Left ventricle myocardium inferior (tissue), 1 donor: ENCODE measurements at regions not wholly inside any gene's neighbourhood (a gene's known extent, or its start where the extent isn't known, plus 50 kb on each side); places are given as distances from the start of the nearest gene placed in this dataset.

Source experiments
- DNase-seq: peaks from one replicate; pipeline ENCODE4 v3.0.0-alpha.2; 2020
- H3K27ac ChIP-seq: fragments of 200-600 bp; replicated peaks from 2 replicates; pipeline ENCODE4 v1.8.0; 2021
- H3K27me3 ChIP-seq: fragments of 200-600 bp; 2 replicates; pipeline ENCODE4 v1.8.0; 2021; ENCODE audit warnings: low read depth
- H3K36me3 ChIP-seq: fragments of 200-600 bp; 2 replicates; pipeline ENCODE4 v1.8.0; 2021
- H3K4me1 ChIP-seq: fragments of 200-600 bp; 2 replicates; pipeline ENCODE4 v1.8.0; 2021
- H3K4me3 ChIP-seq: fragments of 200-600 bp; 2 replicates; pipeline ENCODE4 v1.8.0; 2021; ENCODE audit warnings: mild to moderate bottlenecking, moderate library complexity
- H3K9me3 ChIP-seq: fragments of 200-600 bp; replicated peaks from 2 replicates; pipeline ENCODE4 v1.8.0; 2021
- intact Hi-C: fragments of 100-400 bp; cut with micrococcal nuclease; formaldehyde crosslinking; loops from one replicate; pipeline ENCODE4 v1.11.0; 2022
- TF ChIP-seq, protein P1 (sequence below): fragments of 200-600 bp; IDR thresholded peaks from 2 replicates; pipeline ENCODE4 v1.8.0; 2021; ENCODE audit warnings: antibody characterized with exemption, mild to moderate bottlenecking, borderline replicate concordance
- donor health status: DM: no; HTN: yes; CAD: no; lungs with severe emphysema.

DNA sequence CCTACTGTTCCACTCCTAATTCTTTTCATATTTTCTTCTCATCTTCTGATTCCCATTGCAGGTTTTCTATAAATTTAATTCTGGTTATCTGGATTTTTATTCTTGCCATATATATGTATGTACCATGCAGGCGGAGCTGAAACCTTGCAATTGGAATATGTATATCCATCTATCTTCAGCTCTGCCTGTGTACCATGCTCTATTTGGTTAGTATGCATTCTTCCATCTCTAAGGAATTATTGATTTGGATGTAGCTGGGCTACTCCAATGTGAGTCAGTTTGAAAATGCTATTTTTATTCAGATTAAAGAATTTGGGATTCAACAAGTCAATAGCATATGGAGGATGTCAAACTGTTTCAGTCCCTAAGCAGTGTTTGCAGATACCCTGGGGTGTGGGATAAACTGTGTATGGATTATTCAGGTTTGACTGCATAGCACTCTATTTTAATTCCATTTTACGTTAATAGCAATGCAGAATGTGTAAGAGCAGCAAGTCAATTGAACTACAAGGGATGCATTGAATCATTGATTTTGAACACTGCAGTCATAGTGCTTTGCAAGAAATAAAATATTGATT lies 528.1 kb upstream of the FZD8 start:
- Histone ChIP-seq H3K9me3 (no peaks in the 10 kb centered on the region), H3K4me3 (no peak overlapping the region), H3K27ac (no peak overlapping the region), H3K36me3 (no peaks in the 10 kb centered on the region), H3K27me3 (no peaks in the 10 kb centered on the region), H3K4me1 (peaks cover 30% of the 10 kb centered on the region)
- DNase-seq: no peak
- TF ChIP-seq, protein P1, sequence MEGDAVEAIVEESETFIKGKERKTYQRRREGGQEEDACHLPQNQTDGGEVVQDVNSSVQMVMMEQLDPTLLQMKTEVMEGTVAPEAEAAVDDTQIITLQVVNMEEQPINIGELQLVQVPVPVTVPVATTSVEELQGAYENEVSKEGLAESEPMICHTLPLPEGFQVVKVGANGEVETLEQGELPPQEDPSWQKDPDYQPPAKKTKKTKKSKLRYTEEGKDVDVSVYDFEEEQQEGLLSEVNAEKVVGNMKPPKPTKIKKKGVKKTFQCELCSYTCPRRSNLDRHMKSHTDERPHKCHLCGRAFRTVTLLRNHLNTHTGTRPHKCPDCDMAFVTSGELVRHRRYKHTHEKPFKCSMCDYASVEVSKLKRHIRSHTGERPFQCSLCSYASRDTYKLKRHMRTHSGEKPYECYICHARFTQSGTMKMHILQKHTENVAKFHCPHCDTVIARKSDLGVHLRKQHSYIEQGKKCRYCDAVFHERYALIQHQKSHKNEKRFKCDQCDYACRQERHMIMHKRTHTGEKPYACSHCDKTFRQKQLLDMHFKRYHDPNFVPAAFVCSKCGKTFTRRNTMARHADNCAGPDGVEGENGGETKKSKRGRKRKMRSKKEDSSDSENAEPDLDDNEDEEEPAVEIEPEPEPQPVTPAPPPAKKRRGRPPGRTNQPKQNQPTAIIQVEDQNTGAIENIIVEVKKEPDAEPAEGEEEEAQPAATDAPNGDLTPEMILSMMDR: no peak
- intact Hi-C loops: no loop called here

DNA sequence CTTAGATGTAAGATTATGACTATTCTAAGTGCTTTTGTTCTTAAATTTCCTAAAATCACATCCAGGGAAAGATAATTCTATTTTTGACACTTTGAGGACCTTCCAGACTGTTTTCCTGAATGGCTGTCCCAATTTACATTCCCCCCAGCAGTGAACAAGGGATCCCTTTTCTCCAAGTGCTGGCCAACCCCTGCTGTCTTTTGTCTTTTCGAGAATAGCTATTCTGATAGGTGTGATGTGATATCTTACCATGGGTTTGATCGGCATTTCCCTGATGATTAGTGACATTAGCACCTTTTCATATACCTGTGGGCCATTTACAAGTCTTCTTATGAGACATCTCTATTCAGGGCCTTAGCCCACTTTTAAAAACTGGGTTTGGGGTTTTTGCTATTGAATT lies 526.7 kb upstream of the FZD8 start:
- Histone ChIP-seq H3K4me1 (peaks cover 32% of the 10 kb centered on the region), H3K27ac (no peak overlapping the region), H3K9me3 (peaks cover 1% of the 10 kb centered on the region), H3K36me3 (no peaks in the 10 kb centered on the region), H3K4me3 (no peak overlapping the region), H3K27me3 (no peaks in the 10 kb centered on the region)
- no peak for DNase-seq
- TF ChIP-seq, protein P1: no peak
- intact Hi-C loops: no loop called here

DNA sequence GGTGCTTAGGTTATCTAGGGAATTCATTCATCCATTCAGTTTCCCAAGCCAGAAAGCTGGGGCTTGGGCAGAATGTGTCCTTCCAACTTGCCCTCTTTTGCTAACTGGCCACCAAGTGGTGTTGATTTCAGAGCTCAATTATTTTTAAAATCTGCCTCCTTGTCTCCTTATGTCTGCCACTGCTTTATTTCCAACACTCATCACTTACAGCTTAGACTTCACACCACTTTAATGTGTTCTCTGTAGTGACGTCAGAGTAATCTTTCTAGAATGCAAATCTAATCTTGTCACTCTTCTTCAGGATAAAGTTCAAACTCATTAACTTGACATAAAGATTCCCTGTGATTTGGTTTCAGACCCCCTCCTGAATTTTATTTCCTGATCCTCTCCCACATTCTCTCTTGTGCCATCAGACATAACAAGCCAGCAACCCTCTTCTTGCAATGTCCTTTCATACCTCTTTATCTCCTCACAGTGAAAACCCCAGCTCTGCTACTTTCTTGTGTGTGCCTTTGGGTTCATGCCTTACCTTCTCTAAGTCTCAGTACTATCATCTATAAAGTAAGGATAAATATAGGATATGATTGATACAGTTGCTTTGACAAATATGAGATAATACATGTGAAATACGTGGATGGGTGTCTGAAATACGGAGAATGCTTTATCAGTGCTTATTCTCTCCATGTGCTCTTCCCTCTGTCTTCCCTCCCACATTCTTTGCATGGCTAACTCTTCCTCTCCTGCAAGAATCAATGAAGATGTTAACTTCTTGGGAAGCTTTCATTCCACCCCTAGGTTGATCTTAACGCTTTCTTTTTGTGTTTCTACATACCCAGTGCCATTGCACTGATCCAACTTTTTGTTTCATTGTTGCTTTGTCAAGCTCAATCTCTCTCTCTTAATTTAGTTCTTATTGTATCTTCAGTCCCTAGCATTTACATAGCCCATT lies 522.7 kb upstream of the FZD8 start:
- no peak for DNase-seq
- intact Hi-C loops: no loop called here

DNA sequence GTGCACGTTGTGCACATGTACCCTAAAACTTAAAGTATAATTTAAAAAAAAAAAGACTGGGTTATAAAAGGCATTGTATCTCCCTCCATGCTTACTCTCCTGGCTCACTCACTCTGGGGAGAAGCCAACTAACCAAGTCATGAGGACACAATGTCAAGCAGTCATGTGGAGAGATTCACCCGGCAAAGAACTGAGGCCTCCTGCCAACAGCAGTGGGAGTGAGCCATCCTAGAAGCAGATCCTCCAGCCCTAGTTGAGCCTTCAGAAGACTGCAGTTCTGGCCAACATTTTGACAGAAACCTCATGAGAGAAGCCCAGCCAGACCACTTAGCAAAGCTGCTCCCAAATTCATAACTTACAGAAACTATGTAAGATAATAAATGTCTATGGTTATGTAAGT lies 521.7 kb upstream of the FZD8 start:
- TF ChIP-seq, protein P1: no peak
- Histone ChIP-seq H3K27me3 (no peaks in the 10 kb centered on the region), H3K9me3 (peaks cover 3% of the 10 kb centered on the region), H3K36me3 (no peaks in the 10 kb centered on the region), H3K27ac (no peak overlapping the region), H3K4me1 (peaks cover 3% of the 10 kb centered on the region), H3K4me3 (no peak overlapping the region)
- intact Hi-C loops: no loop called here
- no peak for DNase-seq

More for the DNA sequence above, 522.7 kb upstream of the FZD8 start:
- no peak overlapping the region for H3K4me3 ChIP-seq
- no peaks in the 10 kb centered on the region for H3K27me3 ChIP-seq
- H3K27ac ChIP-seq: peak overlapping the region; percentile 18
- TF ChIP-seq, protein P1: no peak
- peaks cover 3% of the 10 kb centered on the region for H3K9me3 ChIP-seq
- H3K4me1 ChIP-seq: peaks cover 3% of the 10 kb centered on the region
- H3K36me3 ChIP-seq: no peaks in the 10 kb centered on the region

DNA sequence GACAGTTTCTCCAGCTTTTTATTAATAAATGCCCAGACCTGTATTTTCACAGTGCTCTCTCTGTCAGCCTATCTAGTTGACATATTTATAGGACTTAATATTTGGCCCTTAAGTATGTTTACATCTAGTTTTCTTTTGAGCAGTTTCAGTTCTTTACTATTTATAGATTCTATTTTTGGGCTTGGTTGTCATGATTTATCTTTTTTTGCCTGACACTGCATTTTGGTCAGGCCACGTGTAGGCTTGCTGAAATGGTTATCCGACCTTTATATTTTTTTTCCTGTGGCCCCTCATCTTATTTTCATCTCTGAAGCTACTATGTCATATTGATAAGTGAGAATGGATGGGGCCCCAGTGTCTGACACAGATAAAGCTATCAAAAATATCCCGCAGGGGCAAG lies 515.4 kb upstream of the FZD8 start:
- no peak overlapping the region for H3K4me3 ChIP-seq
- H3K4me1 ChIP-seq: peaks cover 3% of the 10 kb centered on the region
- no peak for DNase-seq
- H3K27ac ChIP-seq: no peak overlapping the region
- H3K27me3 ChIP-seq: no peaks in the 10 kb centered on the region
- intact Hi-C loops: no loop called here
- H3K36me3 ChIP-seq: no peaks in the 10 kb centered on the region
- TF ChIP-seq, protein P1: no peak
- no peaks in the 10 kb centered on the region for H3K9me3 ChIP-seq
